GM10847 (cell line): ENCODE measurements at regions not wholly inside any gene's neighbourhood (a gene's known extent, or its start where the extent isn't known, plus 50 kb on each side); places are given as distances from the start of the nearest gene placed in this dataset.

Experiments used
- POLR2A ChIP-seq: IDR thresholded peaks from 2 replicates; pipeline ENCODE4 v1.6.1; 2011; ENCODE audit not compliant: insufficient read length; ENCODE audit errors: extremely low read depth

DNA sequence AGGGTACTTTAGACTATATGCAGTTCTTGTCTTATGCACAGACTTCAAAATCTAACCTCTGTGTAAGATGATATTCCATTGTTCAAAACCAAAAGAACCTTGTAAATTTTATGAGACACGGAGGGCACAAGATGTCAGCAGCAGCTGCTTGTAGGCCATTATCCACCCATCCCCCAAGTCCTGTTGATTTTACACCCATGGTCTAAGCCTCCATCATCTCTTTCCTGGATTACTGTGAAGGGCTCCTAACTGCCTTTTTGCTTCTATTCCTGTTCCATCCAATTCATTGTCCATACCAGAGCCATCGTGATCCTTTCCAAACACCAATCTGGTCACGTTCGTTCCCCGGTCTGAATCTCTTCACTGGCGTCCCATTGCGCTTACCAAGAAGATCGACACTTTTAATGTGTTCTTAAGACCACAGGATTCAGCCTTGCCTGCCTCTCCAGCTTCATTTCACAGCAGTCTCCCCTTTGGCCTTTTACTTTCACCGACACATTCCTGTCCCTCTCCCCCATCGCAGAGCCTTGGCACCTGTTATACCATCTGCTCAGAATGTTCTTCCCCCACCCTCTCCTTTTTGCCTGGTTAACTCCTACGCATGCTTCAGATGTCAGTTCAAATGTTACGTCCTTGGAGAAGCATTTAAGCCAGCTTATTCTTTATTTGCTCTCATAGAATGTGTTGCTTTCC is 107.3 kb upstream of the POU3F1 start:
- TF ChIP-seq POLR2A = no peak

DNA sequence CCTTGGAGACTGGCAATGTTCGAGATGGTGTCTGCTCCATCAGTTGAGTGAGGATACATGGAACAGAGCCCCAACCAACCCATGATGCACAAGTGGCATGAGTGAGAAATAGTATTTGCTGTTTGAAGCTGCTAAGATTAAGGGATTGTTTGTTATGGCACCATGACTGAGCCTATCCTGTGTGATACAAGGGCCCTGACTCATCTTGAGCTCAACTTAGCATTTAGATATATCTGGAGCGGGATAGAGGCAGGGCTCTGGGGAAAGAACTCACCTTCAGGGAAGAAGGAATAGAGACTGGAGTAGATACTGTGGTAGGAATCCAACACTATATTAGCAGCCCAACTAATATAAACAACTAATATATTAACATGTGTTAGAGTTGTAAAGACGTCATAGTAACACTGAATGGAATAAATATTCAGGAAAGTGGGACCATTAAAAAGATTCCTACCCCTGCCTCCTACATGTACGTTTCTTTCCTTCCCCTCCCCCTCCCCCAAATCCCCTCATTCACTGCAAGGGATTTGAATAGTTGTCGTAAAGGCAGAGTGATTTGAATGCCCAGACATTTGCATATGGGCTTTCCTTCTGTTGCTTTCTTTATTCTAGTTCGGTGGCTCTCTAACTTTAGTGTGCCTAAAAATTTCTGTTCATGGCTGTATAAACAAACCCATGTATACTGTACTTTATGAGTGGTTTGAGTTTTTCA is 106.6 kb upstream of the POU3F1 start:
- TF ChIP-seq POLR2A = no peak

DNA sequence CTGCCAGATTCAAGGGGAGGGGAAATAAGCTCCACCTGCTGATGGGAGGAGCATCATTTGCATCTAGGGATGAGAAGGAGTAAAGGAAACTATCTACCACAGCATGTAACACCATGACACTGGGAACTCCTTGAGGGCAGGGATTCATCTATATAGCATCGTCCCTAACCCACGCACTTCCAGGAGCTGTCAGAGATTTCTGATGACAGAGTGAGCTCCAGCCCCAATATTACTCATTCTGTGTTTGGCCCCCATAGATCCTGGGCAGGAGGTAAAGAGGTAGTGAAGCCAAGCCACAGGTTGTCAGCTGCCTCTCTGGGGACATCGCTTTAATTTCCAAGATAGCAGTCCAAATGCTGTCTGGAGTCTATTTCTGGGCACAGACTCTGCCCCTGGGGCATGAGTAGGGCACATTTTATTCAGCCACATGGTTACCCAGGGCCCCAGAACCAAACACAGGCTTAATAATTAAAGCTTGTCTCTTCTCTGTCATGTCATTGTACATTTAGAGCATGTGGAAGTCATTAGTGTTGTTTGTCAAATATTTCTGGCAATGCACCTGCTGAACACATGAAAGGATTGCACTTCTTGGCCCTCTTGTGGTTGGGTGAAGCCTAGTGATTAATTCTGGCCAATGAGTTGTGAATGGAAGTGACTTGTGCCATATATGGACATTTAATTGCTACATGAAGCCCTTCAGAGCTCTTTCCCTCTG is 105.9 kb upstream of the POU3F1 start:
- no peak for TF ChIP-seq POLR2A

DNA sequence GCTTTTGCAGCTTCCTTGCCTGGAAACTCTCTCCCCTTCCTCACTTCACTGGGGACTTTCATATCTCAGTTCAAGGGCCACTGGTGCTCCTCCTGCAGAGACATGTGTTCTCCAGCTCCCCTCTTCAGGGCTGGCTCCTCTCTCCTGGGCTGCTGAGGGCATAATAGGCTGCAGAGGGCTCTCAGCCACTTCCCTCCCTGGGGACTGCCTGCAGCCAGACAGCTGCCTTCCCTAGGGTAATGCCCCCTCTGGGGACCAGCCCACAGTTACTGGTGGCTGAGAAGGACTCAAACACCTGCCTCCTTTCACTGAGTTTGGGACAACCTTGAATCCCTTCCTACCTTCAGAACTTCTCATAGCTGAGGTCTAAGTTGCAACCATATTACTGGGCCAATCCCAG is 104.8 kb upstream of the POU3F1 start:
- no peak for TF ChIP-seq POLR2A

DNA sequence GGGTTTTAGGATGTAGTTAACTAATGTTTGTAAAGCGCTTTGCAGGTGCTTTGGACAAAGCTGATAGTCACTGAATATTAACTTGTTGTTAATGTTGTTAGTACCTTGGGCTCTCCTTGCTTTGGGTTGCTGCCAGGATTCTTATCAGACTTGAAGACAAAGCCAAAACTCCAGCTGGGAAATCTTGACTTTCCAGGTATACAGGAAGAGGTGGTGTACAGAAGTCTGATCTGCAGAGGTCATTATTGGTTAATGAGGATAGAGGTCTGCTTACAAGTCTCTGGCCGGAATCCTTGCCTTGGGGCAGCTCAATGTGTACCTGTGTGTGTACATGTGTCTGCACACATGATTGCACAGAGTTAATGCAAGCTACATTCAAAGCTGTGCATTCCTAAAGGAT is 96.0 kb upstream of the POU3F1 start:
- TF ChIP-seq POLR2A = no peak

DNA sequence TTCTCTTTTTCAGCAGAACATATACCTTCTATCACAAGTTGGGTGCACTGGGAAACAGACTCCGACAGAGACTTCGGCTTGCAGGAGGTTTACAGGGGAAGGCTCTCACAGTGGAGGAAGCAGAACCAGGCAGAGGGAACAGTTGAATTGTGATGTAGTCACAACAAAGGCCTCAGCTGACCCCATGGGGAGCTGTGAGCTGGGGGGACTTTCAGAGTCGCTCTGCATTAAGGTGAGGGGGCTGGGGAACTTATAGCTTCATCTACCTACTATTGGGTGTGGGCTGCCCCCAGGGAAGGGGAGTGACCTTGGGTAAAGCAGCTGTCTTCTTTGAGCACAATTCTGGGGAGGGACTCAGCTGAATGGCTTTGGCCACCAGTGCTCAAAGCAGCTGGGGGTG is 94.9 kb upstream of the POU3F1 start:
- no peak for TF ChIP-seq POLR2A

DNA sequence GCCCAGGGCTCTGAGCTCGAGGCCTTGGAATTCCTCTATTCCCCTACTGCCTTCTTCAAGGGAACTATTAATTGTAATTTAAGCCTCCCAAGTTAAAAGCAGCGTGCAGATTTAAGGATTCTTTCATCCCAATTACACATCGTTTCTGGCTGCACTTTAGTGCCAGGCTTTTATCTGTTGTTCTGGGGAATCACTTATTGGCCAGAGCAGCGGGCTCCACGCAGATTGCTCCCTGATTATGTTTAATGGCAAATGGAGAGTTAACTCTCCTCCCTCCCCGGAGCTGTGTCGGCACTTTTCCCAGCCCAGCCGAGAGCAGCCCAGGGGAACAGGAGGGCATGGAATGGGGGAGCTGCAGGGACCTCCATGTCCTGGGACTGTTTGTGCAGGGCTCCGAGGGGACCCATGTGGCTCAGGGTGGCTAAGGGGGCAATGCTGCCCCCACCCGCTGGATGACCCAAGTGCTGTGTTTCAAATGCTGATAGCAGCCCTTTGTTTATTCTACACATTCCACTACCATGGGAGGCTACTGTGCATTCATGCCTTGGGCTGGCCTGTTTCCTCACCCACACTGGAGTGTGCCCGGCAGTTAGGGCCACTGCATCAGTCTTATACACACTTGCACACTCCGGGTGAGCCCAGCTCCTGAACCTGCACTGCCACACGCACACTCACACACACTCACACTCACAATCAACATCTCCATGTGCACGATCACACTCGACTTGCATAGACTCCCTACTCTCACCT is 93.3 kb upstream of the POU3F1 start:
- no peak for TF ChIP-seq POLR2A

DNA sequence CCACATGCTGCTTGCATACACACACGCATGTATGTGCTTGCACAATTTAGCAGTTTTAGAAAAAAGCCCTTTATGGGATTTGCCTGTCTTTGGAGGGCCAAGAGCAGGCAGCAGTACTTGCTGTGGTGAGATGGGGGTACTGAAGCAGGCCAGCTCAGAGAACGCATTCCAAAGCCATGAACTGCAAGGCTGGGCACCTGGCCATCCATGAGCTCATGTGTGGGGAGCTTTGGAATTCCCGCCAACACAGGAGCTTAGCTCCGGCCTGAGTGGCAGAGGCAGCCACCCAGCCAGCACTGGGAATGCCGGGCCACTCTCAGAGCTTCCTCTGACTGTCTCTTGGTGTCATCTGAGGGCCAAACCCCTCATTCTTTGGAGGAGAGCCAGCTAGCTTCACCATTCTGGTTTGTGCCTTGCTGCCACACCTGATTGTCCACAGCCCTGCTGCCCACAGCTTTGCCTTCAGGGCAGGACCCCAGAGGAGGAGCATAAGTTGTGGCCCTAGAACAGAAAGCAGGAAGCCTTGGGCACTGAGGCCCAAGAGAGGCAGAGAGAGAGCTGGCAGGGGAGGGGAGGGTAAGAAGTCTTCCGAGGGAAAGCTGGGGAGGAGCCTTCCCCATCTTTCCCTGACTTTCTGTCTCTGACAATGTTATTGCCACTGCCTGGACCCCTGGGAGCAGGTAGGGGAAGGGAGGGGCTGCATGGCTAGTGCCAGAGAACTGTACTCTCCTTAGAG is 92.1 kb upstream of the POU3F1 start:
- no peak for TF ChIP-seq POLR2A

DNA sequence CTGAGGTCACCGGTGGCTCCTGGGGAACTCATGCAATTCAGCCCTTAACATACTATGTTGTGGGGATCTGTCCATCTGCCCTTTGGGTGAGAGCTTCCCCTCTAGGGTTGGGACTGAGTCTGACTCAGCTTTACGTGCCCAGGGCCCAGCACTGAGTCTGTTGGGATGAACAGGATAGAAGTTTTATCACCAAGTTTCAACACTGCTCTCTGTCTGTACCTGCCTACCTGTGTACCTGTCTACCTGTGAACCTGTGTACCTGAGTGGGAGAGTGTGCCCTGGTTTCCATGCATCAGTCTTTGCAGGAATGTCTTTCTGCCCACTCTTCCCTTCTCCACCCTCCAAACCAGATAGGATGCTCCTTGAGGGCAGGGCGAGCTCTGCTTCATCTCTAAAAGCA is 90.6 kb upstream of the POU3F1 start:
- TF ChIP-seq POLR2A = no peak

DNA sequence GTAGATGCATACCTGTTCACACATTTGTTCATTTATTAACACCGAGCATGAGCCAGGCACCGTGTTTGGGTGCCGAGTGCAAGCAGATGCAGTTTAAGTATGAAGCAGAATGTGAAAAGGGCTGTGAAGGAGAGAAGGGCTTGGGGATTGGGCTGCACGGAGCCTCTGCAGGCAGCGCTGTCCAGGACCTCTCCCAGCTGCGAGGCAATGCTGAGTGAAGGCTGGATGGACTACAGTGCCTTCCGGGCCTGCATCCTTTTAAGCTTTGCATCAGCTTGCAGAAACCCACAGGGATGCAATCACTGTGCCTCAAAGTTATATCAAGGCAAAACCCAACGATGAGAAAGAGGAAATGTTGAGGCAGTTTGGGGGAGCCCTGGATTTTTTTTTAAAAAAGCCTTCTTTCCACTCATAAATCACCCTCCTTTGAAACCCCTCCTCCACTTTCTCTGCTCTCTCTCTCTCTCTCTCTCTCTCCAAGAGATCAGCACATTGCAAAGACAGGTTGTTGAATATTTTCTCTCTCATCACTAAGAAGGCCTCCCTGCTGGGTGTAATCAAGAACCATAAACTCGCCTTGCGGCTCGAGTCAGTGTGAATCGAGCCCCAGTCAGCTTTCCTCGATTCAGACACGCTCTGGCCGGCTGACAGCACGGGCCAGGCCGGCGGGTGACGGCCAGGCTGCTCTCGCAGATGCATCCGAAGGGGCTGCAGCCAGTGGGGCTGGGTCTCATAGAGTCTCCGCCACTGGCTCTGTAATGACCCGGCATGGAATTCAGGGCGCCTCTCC is 89.2 kb upstream of the POU3F1 start:
- no peak for TF ChIP-seq POLR2A

DNA sequence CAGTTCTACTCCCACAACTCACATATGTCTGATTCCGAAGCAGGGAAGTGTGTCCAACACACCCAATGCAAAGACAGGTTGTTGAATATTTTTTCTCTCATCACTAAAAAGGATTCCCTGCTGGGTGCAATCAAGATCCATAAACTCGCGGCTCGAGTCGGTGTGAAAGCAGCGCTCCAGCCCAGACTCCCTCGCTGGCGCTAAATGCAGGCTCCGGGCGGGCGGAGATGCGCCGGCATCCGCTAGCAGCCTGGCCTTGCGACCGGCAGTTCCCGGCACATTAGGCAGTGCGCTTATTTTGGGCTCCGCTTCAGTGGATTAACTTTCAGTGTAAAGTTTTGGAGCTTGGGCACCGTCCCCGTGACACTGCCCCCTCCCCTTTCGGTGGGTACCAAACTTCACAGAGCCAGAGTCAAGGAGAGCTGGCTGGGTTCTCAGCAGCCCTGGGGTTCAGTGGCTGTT is 87.7 kb upstream of the POU3F1 start:
- TF ChIP-seq POLR2A = no peak

DNA sequence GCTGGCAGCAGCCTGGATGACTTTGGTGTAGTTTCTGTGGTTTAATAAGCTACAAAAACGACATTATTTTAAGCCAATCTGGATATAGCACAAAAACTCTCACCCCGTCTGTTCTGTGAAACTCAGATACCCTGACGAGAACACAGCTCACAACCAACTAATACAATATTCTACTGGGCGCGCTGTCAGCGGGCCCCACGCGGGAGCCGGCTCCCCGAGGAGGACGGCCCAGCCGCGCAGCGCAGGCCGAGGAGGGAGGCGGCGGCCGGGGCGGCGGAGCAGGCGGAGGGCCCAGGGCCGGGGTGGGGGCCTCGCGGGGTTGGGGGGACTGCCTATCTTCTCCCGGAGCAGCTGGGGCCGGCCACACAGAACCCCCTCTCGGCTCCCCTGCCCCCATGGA is 87.2 kb upstream of the POU3F1 start:
- no peak for TF ChIP-seq POLR2A

DNA sequence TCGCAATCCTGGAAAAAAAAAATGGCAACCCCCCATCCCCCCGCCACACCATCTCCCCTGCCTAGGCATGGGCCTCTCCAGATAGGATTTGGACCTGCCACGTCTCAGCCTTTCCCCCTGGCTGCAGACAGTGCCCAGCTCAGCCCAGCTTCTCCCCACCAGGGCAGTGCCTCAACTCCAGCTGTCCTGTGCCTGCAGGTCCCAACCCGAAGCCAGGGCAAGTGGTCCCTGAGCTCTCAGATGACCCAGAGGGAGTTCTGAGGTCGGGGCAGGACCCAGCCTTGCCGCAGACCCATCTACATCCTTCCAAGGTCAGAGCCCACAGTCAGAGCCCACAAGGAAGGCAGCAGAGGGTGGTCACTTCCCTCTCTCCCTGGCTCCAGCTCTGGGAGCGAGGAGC is 86.7 kb upstream of the POU3F1 start:
- TF ChIP-seq POLR2A = no peak

DNA sequence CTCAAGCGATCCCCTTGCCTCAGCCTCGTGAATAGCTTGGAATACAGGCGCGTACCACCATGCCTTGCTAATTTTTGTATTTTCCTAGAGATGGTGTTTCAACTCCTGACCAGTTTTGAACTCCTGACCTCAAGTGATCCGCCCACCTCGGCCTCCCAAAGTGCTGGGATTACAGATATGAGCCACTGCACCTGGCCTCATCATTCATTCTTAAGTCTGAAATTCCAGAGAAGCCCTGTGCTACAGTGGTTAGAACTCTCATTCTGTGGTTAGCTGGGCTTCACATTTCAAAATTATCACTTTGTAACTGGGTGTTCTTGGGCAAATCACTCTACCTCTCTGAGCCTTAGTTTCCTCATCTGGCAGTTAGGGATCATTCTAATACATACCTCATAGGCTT is 86.1 kb upstream of the POU3F1 start:
- TF ChIP-seq POLR2A = no peak
